Neural cell (in vitro differentiated cells): ENCODE measurements at regions not wholly inside any gene's neighbourhood (a gene's known extent, or its start where the extent isn't known, plus 50 kb on each side); places are given as distances from the start of the nearest gene placed in this dataset.

Experiments used
- H2AFZ ChIP-seq: fragments of 200-600, 300-800 bp; sonication (generic), shearing (Covaris generic); 2 replicates; pipeline ENCODE4 v1.6.0; 2014; ENCODE audit warnings: low read depth, mild to moderate bottlenecking, antibody characterized with exemption, low read length, moderate library complexity
- H3F3A ChIP-seq: fragments of 200-600 bp; shearing (Covaris generic); 2 replicates; pipeline ENCODE4 v1.6.1; 2016; ENCODE audit warnings: mild to moderate bottlenecking, moderate library complexity, mixed read lengths, antibody characterized with exemption, low read length; ENCODE audit not compliant: insufficient read depth, poor library complexity, severe bottlenecking
- H3K27ac ChIP-seq: fragments of 200-600, 300-800 bp; sonication (generic), shearing (Covaris generic); 2 replicates; pipeline ENCODE4 v1.5.1; 2014; ENCODE audit warnings: mild to moderate bottlenecking, low read length, moderate library complexity
- H3K27me3 ChIP-seq: fragments of 300-800, 200-600 bp; sonication (generic), shearing (Covaris generic); 2 replicates; pipeline ENCODE4 v1.6.0; 2014; ENCODE audit warnings: mild to moderate bottlenecking, low read depth, low read length, moderate library complexity; ENCODE audit not compliant: insufficient read depth
- H3K36me3 ChIP-seq: fragments of 300-800, 200-600 bp; sonication (generic), shearing (Covaris generic); 2 replicates; pipeline ENCODE4 v1.5.1; 2014; ENCODE audit warnings: mild to moderate bottlenecking, antibody characterized with exemption, low read length, moderate library complexity; ENCODE audit not compliant: insufficient read depth
- H3K4me2 ChIP-seq: fragments of 300-800, 200-600 bp; sonication (generic), shearing (Covaris generic); 2 replicates; pipeline ENCODE4 v1.6.0; 2014; ENCODE audit warnings: mild to moderate bottlenecking, low read length
- H3K4me3 ChIP-seq: fragments of 300-800, 200-600 bp; sonication (generic), shearing (Covaris generic); 2 replicates; pipeline ENCODE4 v1.5.1; 2014; ENCODE audit warnings: mild to moderate bottlenecking, low read length, moderate library complexity
- H3K79me2 ChIP-seq: fragments of 200-600 bp; shearing (Covaris generic); replicated peaks from 2 replicates; pipeline ENCODE4 v1.6.0; 2014; ENCODE audit warnings: mild to moderate bottlenecking, low read length, moderate library complexity; ENCODE audit not compliant: insufficient read depth
- H3K9ac ChIP-seq: fragments of 300-800, 200-600 bp; sonication (generic), shearing (Covaris generic); 2 replicates; pipeline ENCODE4 v1.6.1; 2016; ENCODE audit warnings: mild to moderate bottlenecking, low read length, mixed read lengths
- H3K9me2 ChIP-seq: fragments of 200-600 bp; shearing (Covaris generic); 2 replicates; pipeline ENCODE4 v1.6.1; 2016; ENCODE audit warnings: mild to moderate bottlenecking, low read length, mixed read lengths; ENCODE audit not compliant: insufficient read depth
- H3K9me3 ChIP-seq: fragments of 200-600, 300-800 bp; sonication (generic), shearing (Covaris generic); 2 replicates; pipeline ENCODE4 v1.6.1; 2016; ENCODE audit warnings: mild to moderate bottlenecking, mixed run types, low read length, moderate library complexity, mixed read lengths
- H4K20me1 ChIP-seq: fragments of 200-600 bp; shearing (Covaris generic); 2 replicates; pipeline ENCODE4 v1.6.1; 2016; ENCODE audit warnings: mild to moderate bottlenecking, mixed run types; ENCODE audit not compliant: insufficient read depth
- CTCF ChIP-seq: fragments of 450-650 bp; IDR thresholded peaks from 2 replicates; pipeline ENCODE4 v1.5.1; 2014; ENCODE audit warnings: antibody characterized with exemption, mild to moderate bottlenecking, moderate library complexity; ENCODE audit not compliant: poor library complexity, severe bottlenecking
- EP300 ChIP-seq: fragments of 450-650 bp; conservative IDR thresholded peaks from 2 replicates; pipeline ENCODE4 v1.6.1; 2014; ENCODE audit warnings: antibody characterized with exemption, mild to moderate bottlenecking, moderate library complexity; ENCODE audit not compliant: poor library complexity, severe bottlenecking
- EZH2 ChIP-seq: fragments of 200-600, 300-800 bp; shearing (Covaris generic), sonication (generic); IDR thresholded peaks from 2 replicates; pipeline ENCODE4 v1.6.1; 2014; ENCODE audit warnings: antibody characterized with exemption, low read length, borderline replicate concordance, mild to moderate bottlenecking; ENCODE audit not compliant: insufficient read depth, poor library complexity, severe bottlenecking
- MXI1 ChIP-seq: fragments of 450-650 bp; conservative IDR thresholded peaks from 2 replicates; pipeline ENCODE4 v1.6.1; 2014; ENCODE audit warnings: antibody characterized with exemption, mild to moderate bottlenecking; ENCODE audit not compliant: poor library complexity, severe bottlenecking
- POLR2AphosphoS5 ChIP-seq: IDR thresholded peaks from 2 replicates; pipeline ENCODE4 v1.6.1; 2012
- RAD21 ChIP-seq: fragments of 450-650 bp; conservative IDR thresholded peaks from 2 replicates; pipeline ENCODE4 v1.6.1; 2014; ENCODE audit warnings: antibody characterized with exemption, mild to moderate bottlenecking, moderate library complexity
- REST ChIP-seq: IDR thresholded peaks from 2 replicates; pipeline ENCODE4 v1.6.1; 2012; ENCODE audit warnings: borderline replicate concordance
- SMC3 ChIP-seq: fragments of 450-650 bp; conservative IDR thresholded peaks from 2 replicates; pipeline ENCODE4 v1.6.1; 2014; ENCODE audit warnings: antibody characterized with exemption, mild to moderate bottlenecking, moderate library complexity; ENCODE audit not compliant: poor library complexity
- TAF1 ChIP-seq: IDR thresholded peaks from 2 replicates; pipeline ENCODE4 v1.6.1; 2012; ENCODE audit warnings: low read depth

DNA sequence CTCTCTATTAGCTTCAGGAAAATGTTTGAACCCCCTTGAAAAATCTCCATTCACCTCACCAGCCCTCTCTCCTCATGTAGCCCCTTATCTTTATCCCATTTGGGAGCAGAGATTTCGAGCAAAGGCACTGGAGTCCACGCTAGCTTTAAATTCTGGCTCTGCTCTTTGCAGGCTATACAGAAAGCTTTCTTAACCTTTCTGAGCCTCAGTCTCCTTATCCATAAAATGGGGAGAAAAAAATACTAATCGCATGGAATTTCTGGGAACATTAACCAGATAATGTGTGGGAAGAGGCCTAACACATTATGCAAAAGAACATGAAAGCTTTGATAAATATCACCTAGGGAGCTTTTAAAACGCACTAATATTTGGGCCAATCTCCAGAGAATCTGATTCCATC, 476.3 kb upstream of the CDH5 start:
- H3K79me2 ChIP-seq, result no peaks in the 10 kb centered on the region
- TF ChIP-seq CTCF (no peak), POLR2AphosphoS5 (no peak), TAF1 (no peak), RAD21 (no peak), REST (no peak), EZH2 (no peak)
- H3K27ac ChIP-seq, result no peak overlapping the region
- H3K36me3 ChIP-seq, result no peaks in the 10 kb centered on the region
- H3K4me2 ChIP-seq, result no peak overlapping the region
- no peaks in the 10 kb centered on the region for H3K9me3 ChIP-seq
- no peaks in the 10 kb centered on the region for H3F3A ChIP-seq
- H2AFZ ChIP-seq, result no peak overlapping the region
- H3K27me3 ChIP-seq, result no peaks in the 10 kb centered on the region
- no peak overlapping the region for H3K4me3 ChIP-seq
- no peaks in the 10 kb centered on the region for H4K20me1 ChIP-seq
- no peaks in the 10 kb centered on the region for H3K9me2 ChIP-seq
- no peak overlapping the region for H3K9ac ChIP-seq

GRCh38 chr16:65889533-65889966, 476.9 kb upstream of the CDH5 start:
- Histone ChIP-seq H3K27ac (no peak overlapping the region), H3K9me2 (no peaks in the 10 kb centered on the region)
- no peak for TF ChIP-seq SMC3
- TF ChIP-seq RAD21, result no peak
- TF ChIP-seq CTCF, result no peak
- TF ChIP-seq EZH2, result no peak
- no peak for TF ChIP-seq MXI1
- TF ChIP-seq POLR2AphosphoS5, result no peak
- no peak for TF ChIP-seq REST
- TF ChIP-seq TAF1, result no peak
- no peak for TF ChIP-seq EP300

More at GRCh38 chr16:65889533-65889966, 476.9 kb upstream of the CDH5 start:
- Histone ChIP-seq H4K20me1 (no peaks in the 10 kb centered on the region), H3F3A (no peaks in the 10 kb centered on the region), H3K4me2 (no peak overlapping the region), H3K36me3 (no peaks in the 10 kb centered on the region), H3K79me2 (no peaks in the 10 kb centered on the region), H3K4me3 (no peak overlapping the region), H3K27me3 (no peaks in the 10 kb centered on the region), H3K9ac (no peak overlapping the region), H3K9me3 (no peaks in the 10 kb centered on the region), H2AFZ (no peak overlapping the region)
